ENCODE measurements at regions not wholly inside any gene's neighbourhood (a gene's known extent, or its start where the extent isn't known, plus 50 kb on each side); places are given as distances from the start of the nearest gene placed in this dataset.

DNA sequence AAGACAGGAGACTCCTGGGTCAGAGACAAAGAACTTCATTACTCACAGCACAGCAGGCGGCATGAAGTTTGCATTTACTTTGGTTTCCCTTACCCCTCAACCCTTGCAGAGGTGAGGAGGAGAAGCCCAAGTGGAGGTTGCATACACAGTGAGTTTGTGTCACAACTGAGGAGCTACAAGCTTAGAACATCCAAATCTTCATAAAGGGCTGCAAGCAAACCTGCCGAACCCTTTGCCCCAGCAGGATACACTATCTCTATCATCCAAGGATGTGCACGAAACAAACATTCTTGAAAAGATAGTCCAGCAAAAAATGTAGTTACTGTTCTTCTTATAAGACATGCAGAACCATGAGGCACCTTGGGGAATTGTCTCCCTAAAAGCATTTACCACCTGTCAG, 493.5 kb downstream of the SETD4 start:
- TF ChIP-seq EZH2 (IDR thresholded peaks at IDR 0.05; ENCODE audit: insufficient read depth, poor library complexity, severe bottlenecking) (no peak), EZH2phosphoT487 (IDR thresholded peaks at IDR 0.05; ENCODE audit: insufficient read depth, low read depth) (no peak)
